ENCODE measurements at regions not wholly inside any gene's neighbourhood (a gene's known extent, or its start where the extent isn't known, plus 50 kb on each side); places are given as distances from the start of the nearest gene placed in this dataset.
A peak's percentile ranks its signal among the peaks of the same experiment; 100 is the strongest.
"Not testable (repeated sequence)": the region's sequence is repeated elsewhere in the genome, so short reads cannot be mapped to it uniquely, and the experiment has no call there.

DNA sequence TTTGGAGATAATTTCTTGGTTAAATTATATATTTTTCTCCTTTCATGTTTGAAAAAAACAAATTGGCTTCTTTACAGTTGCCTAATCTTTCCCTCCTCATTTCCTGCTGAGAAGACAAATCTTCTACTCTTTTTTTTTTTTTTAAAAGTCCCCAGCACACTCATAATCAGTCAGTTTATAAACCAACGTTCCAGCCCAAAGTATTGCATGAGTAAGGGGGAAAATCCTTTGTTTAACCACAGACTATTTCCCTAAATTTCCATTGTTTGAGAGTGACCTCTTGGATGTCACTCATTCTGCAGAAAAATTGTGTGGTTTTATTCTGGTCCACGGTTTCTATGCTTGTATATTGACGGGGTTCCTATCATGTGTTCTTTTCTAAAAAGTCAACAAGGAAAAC is 55.1 kb upstream of the TLR4 start:
- no peak for DNase-seq (ENCODE audit: low read depth)
- in situ Hi-C loops (cut with HindIII; ENCODE audit: low pct_unique_long_range_greater_than_20kb, low sequenced_read_pairs): no loop called here

DNA sequence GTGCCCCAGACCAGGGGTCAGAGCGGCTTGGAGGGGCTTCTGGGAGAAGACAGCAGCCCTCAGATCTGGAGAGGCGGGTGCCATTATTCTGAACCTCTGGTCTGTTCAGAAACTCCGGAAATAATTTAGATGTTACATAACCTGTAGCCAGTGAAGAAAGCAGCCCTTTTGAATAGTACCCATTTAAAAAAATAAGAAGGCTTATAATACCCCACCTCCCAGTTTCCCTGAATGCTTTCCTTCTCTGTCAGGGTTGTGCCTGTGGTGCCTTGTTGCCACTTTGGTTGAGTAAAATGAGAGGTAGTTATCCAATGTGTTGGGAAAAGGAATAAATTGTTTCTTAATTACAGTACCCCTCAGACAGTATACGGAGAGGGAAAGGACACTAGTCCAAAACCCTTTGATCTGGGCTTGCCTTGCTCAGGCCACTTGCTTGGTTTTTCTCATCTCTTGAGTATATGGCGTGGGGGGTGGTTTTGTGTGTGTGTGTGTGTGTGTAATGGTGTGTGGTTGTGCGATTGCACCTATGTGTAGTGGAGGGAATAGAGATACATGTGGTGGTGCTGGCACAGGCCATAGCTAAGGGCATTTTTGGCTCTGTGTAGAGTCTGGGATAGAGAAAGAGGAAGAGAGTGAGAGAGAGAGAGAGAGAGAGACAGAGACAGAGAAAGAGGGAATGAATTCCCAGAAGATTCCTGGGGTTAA is 59.1 kb upstream of the TLR4 start:
- in situ Hi-C loops (cut with HindIII; ENCODE audit: low pct_unique_long_range_greater_than_20kb, low sequenced_read_pairs): no loop called here
- DNase-seq (ENCODE audit: low read depth): no peak

DNA sequence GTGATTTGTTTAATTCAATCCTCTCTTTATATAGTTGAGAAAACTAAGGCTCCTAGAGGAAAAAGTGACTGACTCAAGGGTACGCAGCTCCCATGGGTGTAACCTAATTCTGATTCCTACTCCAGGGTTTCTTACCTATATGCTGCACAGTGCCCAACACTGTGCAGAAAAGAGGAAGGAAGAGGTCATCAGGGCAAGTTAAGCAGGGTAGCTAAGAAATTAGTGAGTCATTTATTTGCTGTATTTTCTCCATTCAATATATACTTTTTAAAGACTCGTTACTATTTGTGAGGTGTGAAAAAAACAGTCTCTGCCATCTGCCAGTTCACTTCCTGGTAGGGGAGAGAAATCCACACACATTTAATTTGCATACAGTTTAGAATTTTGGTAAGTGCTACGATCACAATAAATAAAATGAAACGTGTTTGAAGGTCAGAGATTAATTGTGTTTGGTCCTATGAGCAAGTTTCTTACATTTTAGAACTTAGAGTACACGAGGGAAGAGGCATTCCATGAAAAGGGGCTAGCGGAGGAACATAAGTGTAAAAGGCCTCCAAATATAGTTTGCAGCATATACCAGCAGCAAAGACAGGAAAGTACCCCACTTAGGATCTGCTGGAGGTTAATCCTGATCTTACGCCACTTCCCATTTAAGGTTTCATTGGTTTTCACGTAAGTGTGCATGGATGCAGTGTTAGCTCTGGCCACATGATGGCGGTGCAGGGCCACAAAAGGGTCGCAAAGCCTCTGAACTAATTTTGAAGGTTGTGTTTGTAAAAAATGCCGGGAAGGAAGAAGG is 59.9 kb upstream of the TLR4 start:
- in situ Hi-C loops (cut with HindIII; ENCODE audit: low pct_unique_long_range_greater_than_20kb, low sequenced_read_pairs): no loop called here
- peak; percentile 75 for DNase-seq (ENCODE audit: low read depth)

- in situ Hi-C loops (cut with HindIII; ENCODE audit: low pct_unique_long_range_greater_than_20kb, low sequenced_read_pairs): no loop called here
- DNase-seq (ENCODE audit: low read depth): peak; percentile 43
These were observed 60.9 kb upstream of the TLR4 start for GRCh38 chr9:117643288-117643654.

DNA sequence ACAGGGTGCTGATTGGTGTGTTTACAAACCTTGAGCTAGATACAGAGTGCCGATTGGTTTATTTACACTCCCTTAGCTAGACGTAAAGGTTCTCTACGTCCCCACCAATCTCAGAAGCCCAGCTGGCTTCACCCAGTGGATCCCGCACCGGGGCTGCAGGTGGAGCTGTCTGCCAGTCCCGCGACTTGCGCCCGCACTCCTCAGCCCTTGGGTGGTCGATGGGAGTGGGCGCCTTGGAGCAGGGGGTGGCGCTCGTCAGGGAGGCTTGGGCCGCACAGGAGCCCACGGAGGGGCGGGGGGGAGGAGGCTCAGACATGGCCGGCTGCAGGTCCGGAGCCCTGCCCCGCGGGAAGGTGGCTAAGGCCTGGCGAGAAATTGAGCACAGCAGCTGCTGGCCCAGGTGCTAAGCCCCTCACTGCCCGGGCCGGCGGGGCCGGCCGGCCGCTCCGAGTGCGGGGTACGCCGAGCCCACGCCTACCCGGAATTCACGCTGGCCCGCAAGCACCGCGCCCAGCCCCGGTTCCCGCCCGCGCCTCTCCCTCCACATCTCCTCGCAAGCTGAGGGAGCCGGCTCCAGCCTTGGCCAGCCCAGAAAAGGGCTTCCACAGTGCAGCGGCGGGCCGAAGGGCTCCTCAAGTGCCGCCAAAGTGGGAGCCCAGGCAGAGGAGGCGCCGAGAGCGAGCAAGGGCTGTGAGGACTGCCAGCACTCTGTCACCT is 61.5 kb upstream of the TLR4 start:
- DNase-seq (ENCODE audit: low read depth): peak; percentile 83
- in situ Hi-C loops (cut with HindIII; ENCODE audit: low pct_unique_long_range_greater_than_20kb, low sequenced_read_pairs): not testable (repeated sequence)

- DNase-seq (ENCODE audit: low read depth): no peak
- in situ Hi-C loops (cut with HindIII; ENCODE audit: low pct_unique_long_range_greater_than_20kb, low sequenced_read_pairs): no loop called here
These were observed 67.5 kb upstream of the TLR4 start for GRCh38 chr9:117636681-117637080.

DNA sequence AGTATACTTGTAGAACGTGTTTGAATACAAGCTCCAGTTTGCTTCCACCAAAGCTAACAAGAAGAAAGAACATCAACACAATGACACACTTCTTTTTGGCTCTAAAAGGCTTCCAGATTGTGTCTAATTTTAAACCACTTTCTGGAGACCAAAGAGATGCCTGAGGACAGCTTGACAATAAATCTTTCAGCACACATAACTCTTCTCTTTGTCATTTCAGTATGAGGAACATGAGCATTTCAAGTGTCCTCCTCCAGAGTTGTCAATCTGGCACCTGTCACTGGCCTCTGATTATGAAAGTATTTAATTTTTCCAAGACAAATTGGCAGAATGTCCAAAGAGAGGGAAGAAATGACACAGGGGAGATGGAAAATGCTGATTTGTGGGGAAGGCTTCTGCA is 79.0 kb upstream of the TLR4 start:
- DNase-seq (ENCODE audit: low read depth): no peak
- in situ Hi-C loops (cut with HindIII; ENCODE audit: low pct_unique_long_range_greater_than_20kb, low sequenced_read_pairs): no loop called here

- peak; percentile 5 for DNase-seq (ENCODE audit: low read depth)
- in situ Hi-C loops (cut with HindIII; ENCODE audit: low pct_unique_long_range_greater_than_20kb, low sequenced_read_pairs): no loop called here
These were observed 80.1 kb upstream of the TLR4 start for GRCh38 chr9:117624106-117624505.

DNA sequence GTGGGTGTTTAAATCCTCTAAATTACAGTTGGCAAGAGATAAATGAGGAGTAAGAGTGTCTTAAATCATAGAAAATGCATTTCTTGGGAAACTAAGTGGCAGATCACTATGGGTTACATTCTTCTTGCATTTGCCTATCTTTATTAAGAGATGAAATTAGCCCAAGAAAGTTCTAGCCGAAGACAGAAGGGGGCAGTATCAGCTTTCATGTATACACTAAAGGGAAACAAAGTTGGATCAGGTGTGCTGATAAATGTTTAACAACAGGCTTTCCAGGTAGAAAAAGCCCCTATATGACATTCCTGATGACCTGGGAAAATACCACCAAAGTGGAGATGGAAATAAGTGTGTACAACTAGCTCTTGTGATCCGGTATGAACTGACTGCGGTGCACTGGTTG is 81.9 kb upstream of the TLR4 start:
- in situ Hi-C loops (cut with HindIII; ENCODE audit: low pct_unique_long_range_greater_than_20kb, low sequenced_read_pairs): no loop called here
- DNase-seq (ENCODE audit: low read depth): no peak

- in situ Hi-C loops (cut with HindIII; ENCODE audit: low pct_unique_long_range_greater_than_20kb, low sequenced_read_pairs): no loop called here
- no peak for DNase-seq (ENCODE audit: low read depth)
These were observed 87.8 kb upstream of the TLR4 start for GRCh38 chr9:117616431-117616831.

GRCh38 chr9:117612317-117612716 is 91.9 kb upstream of the TLR4 start:
- in situ Hi-C loops (cut with HindIII; ENCODE audit: low pct_unique_long_range_greater_than_20kb, low sequenced_read_pairs): no loop called here
- DNase-seq (ENCODE audit: low read depth): no peak

DNA sequence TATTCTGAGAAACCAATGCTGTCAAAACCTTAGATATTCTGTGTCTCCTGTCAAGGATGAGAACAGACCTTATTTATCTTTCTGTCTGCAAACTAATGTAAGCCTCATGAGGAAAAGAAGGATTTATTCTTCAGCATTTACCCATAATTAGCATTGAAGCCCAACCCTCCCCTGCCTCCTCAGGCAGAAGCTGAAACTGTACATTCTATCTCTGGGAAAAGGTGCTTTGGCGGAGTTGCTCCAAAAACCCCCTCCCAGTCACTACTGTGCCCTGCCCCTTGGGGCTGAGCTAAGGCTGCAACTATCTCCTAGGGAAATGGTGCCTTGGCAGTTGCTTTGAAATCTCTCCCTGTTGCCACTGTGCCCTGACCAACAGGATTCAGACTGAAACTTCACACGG is 106.2 kb upstream of the TLR4 start:
- in situ Hi-C loops (cut with HindIII; ENCODE audit: low pct_unique_long_range_greater_than_20kb, low sequenced_read_pairs): no loop called here
- no peak for DNase-seq (ENCODE audit: low read depth)

DNA sequence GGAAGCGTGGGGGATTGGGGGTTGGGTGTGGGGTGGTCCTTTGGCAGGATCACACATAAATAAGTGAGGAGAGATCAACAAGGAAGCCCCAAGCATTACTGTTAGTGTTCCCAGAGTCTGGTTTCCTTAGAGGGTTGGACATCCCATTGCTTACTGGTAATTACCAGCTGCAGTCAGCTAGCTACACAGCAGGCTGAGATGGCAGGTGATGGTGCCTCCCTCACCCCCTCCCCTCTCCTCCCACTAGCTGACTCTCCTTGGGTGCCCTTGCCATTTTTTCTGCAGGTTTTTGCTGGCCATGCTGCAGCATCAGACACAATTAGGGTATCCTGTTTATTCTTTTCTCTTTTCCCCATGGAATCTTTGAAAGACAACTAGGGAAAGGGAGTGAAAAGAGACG is 107.5 kb upstream of the TLR4 start:
- in situ Hi-C loops (cut with HindIII; ENCODE audit: low pct_unique_long_range_greater_than_20kb, low sequenced_read_pairs): no loop called here
- no peak for DNase-seq (ENCODE audit: low read depth)

- in situ Hi-C loops (cut with HindIII; ENCODE audit: low pct_unique_long_range_greater_than_20kb, low sequenced_read_pairs): no loop called here
- no peak for DNase-seq (ENCODE audit: low read depth)
These were observed 108.6 kb upstream of the TLR4 start for GRCh38 chr9:117595650-117596049.

DNA sequence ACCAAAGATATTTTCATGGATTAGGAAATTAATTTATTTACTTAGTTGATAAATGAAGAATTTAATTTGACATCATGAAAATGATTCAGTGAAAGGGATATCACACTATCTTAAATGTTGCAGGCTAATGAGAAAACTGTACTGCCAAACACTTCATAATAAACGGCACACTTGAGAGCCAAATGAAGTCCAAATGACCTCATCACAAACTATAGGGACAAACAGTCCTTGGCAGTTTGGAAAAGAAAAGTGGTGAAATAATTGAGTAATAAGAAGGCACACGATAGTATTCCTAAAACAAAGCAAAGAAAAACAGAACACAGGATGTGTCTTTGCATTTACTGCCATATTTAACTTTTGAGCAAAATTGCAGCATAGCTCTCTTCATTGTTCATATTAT is 116.9 kb upstream of the TLR4 start:
- in situ Hi-C loops (cut with HindIII; ENCODE audit: low pct_unique_long_range_greater_than_20kb, low sequenced_read_pairs): no loop called here
- no peak for DNase-seq (ENCODE audit: low read depth)

- in situ Hi-C loops (cut with HindIII; ENCODE audit: low pct_unique_long_range_greater_than_20kb, low sequenced_read_pairs): no loop called here
- DNase-seq (ENCODE audit: low read depth): no peak
These were observed 130.1 kb upstream of the TLR4 start for GRCh38 chr9:117574099-117574498.

DNA sequence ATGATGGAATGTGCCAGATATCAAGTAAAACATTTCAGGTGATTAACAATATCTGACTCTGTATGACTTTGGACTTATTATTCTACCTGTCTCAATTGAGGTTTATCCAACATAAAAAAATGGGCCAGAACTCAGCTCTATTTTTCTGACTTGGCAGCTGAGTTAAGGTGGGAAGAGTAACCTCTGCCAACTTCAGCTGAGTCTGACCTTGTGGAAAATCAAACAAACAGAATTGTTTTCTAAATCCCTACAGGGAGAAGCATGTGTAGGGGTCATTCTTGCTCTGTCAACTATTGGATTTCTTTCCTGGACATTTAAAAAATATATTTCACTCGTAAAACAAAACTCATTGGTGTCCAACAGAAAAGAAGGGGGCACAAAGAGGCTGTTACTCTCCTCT is 139.4 kb upstream of the TLR4 start:
- no peak for DNase-seq (ENCODE audit: low read depth)
- in situ Hi-C loops (cut with HindIII; ENCODE audit: low pct_unique_long_range_greater_than_20kb, low sequenced_read_pairs): no loop called here

DNA sequence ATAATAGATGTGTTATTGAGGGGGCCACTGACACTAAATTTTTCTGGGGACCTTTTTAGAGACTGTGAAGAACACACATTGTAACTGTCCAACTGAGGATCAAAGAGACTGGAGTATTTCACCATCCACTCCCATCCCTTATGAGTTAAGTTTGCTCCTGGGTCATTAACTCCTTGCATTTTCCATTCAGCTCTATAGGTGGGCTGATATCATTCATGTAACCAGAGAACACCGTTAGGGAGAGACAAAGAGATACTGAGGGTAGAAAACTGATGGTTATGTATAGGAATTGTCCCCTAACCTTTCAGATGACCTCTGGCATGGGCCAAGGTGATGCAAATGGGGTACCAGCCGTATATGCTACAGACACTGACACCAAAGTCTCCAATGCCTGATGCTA is 142.4 kb upstream of the TLR4 start:
- DNase-seq (ENCODE audit: low read depth): no peak
- in situ Hi-C loops (cut with HindIII; ENCODE audit: low pct_unique_long_range_greater_than_20kb, low sequenced_read_pairs): no loop called here

DNA sequence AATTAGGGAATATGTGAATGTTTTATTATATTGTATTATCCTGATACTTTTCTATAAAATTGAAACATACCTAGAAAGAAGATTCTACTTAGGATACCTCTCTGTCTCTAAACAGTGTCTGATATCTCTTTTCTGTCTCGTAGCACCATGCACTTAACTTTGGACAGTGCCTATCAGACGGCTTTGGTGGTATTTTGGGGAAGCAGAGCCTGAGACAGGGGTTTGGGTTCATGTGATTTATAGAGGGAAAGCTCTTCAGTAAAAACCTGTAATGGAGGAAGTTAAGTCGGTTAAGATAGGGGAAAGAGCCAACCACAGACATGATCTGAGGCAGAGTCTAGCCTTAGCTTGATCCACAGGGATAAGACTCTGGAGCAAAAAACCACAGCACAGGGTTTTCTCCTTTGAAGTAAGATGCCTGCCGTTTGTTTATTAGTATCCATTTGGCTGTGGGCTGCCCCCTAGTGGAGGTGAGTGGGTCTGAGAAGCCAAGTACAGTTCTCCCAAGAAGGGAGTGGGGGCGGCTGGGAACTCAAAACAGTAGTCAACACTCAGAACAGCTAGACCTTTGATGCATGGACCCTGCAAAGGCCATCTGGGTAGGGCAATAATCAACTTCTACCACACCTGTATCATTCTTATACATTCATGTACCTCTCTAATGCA is 141.2 kb upstream of the ASTN2 start:
- in situ Hi-C loops (cut with HindIII; ENCODE audit: low pct_unique_long_range_greater_than_20kb, low sequenced_read_pairs): no loop called here
- DNase-seq (ENCODE audit: low read depth): peak; percentile 25
